ENCODE measurements at regions not wholly inside any gene's neighbourhood (a gene's known extent, or its start where the extent isn't known, plus 50 kb on each side); places are given as distances from the start of the nearest gene placed in this dataset.

- no peak for TF ChIP-seq CTCF (IDR thresholded peaks at IDR 0.05; ENCODE audit: poor library complexity, severe bottlenecking)
- no peak for TF ChIP-seq EP300 (conservative IDR thresholded peaks at IDR 0.05; ENCODE audit: poor library complexity, severe bottlenecking)
- TF ChIP-seq POLR2AphosphoS5 (IDR thresholded peaks at IDR 0.05) = no peak
- no peak for TF ChIP-seq EZH2 (IDR thresholded peaks at IDR 0.05; ENCODE audit: borderline replicate concordance, insufficient read depth, low read length, poor library complexity, severe bottlenecking)
- no peak for TF ChIP-seq TAF1 (IDR thresholded peaks at IDR 0.05; ENCODE audit: low read depth)
- TF ChIP-seq RAD21 (conservative IDR thresholded peaks at IDR 0.05) = no peak
- no peak for TF ChIP-seq MXI1 (conservative IDR thresholded peaks at IDR 0.05; ENCODE audit: poor library complexity, severe bottlenecking)
- TF ChIP-seq REST (IDR thresholded peaks at IDR 0.05; ENCODE audit: borderline replicate concordance) = no peak
- no peak for TF ChIP-seq SMC3 (conservative IDR thresholded peaks at IDR 0.05; ENCODE audit: poor library complexity)
Measured at GRCh38 chr13:107217251-107217650, 649.3 kb upstream of the ARGLU1 start.

All from neural cell (in vitro differentiated cells).